ENCODE measurements at regions not wholly inside any gene's neighbourhood (a gene's known extent, or its start where the extent isn't known, plus 50 kb on each side); places are given as distances from the start of the nearest gene placed in this dataset.
"Not testable (repeated sequence)": the region's sequence is repeated elsewhere in the genome, so short reads cannot be mapped to it uniquely, and the experiment has no call there.

GRCh38 chr2:238713198-238713826, 134.6 kb upstream of the TWIST2 start:
- H3K4me1 ChIP-seq (ENCODE audit: control insufficient read depth, insufficient read depth, low read length), result no peaks in the 10 kb centered on the region
- WGBS (ENCODE audit: insufficient coverage, insufficient read length), result over 99% methylated on average over 6 of the region's 6 CpGs
- no peak for DNase-seq (ENCODE audit: low read depth, low spot score)
- H3K27ac ChIP-seq (ENCODE audit: low read length), result no peak overlapping the region
- H3K36me3 ChIP-seq (ENCODE audit: control insufficient read depth, insufficient read depth, low read length), result no peaks in the 10 kb centered on the region
- no peaks in the 10 kb centered on the region for H3K27me3 ChIP-seq (ENCODE audit: control insufficient read depth, insufficient read depth, low read length)
- no peak overlapping the region for H3K4me3 ChIP-seq (ENCODE audit: low read length)
- peaks cover 28% of the 10 kb centered on the region for H3K9me3 ChIP-seq (ENCODE audit: control insufficient read depth, insufficient read depth, low read length)

- Histone ChIP-seq H3K9me3 (ENCODE audit: control insufficient read depth, insufficient read depth, low read length) (peaks cover 28% of the 10 kb centered on the region), H3K4me1 (ENCODE audit: control insufficient read depth, insufficient read depth, low read length) (no peaks in the 10 kb centered on the region), H3K27me3 (ENCODE audit: control insufficient read depth, insufficient read depth, low read length) (no peaks in the 10 kb centered on the region), H3K36me3 (ENCODE audit: control insufficient read depth, insufficient read depth, low read length) (no peaks in the 10 kb centered on the region), H3K4me3 (ENCODE audit: low read length) (no peak overlapping the region), H3K27ac (ENCODE audit: low read length) (no peak overlapping the region)
- DNase-seq (ENCODE audit: low read depth, low spot score), result no peak
- WGBS (ENCODE audit: insufficient coverage, insufficient read length), result 100% methylated on average over 1 of the region's 9 CpGs
Measured at GRCh38 chr2:238714038-238714528, 133.8 kb upstream of the TWIST2 start.

- H3K27me3 ChIP-seq (ENCODE audit: control insufficient read depth, insufficient read depth, low read length), result no peaks in the 10 kb centered on the region
- no peaks in the 10 kb centered on the region for H3K36me3 ChIP-seq (ENCODE audit: control insufficient read depth, insufficient read depth, low read length)
- no peaks in the 10 kb centered on the region for H3K4me1 ChIP-seq (ENCODE audit: control insufficient read depth, insufficient read depth, low read length)
- no peak overlapping the region for H3K27ac ChIP-seq (ENCODE audit: low read length)
- no CpG with 5 or more reads among the region's 12 CpGs for WGBS (ENCODE audit: insufficient coverage, insufficient read length)
- no peak overlapping the region for H3K4me3 ChIP-seq (ENCODE audit: low read length)
- DNase-seq (ENCODE audit: low read depth, low spot score), result no peak
- H3K9me3 ChIP-seq (ENCODE audit: control insufficient read depth, insufficient read depth, low read length), result peaks cover 33% of the 10 kb centered on the region
Measured at GRCh38 chr2:238716171-238716570, 131.7 kb upstream of the TWIST2 start.

- WGBS (ENCODE audit: insufficient coverage, insufficient read length), result no CpG with 5 or more reads among the region's 17 CpGs
- no peaks in the 10 kb centered on the region for H3K36me3 ChIP-seq (ENCODE audit: control insufficient read depth, insufficient read depth, low read length)
- H3K27me3 ChIP-seq (ENCODE audit: control insufficient read depth, insufficient read depth, low read length), result no peaks in the 10 kb centered on the region
- H3K4me3 ChIP-seq (ENCODE audit: low read length), result no peak overlapping the region
- no peak overlapping the region for H3K27ac ChIP-seq (ENCODE audit: low read length)
- peaks cover 32% of the 10 kb centered on the region for H3K9me3 ChIP-seq (ENCODE audit: control insufficient read depth, insufficient read depth, low read length)
- no peaks in the 10 kb centered on the region for H3K4me1 ChIP-seq (ENCODE audit: control insufficient read depth, insufficient read depth, low read length)
- no peak for DNase-seq (ENCODE audit: low read depth, low spot score)
Measured at GRCh38 chr2:238716585-238716984, 131.3 kb upstream of the TWIST2 start.

GRCh38 chr2:238717084-238717483, 130.8 kb upstream of the TWIST2 start:
- Histone ChIP-seq H3K27me3 (ENCODE audit: control insufficient read depth, insufficient read depth, low read length) (no peaks in the 10 kb centered on the region), H3K9me3 (ENCODE audit: control insufficient read depth, insufficient read depth, low read length) (peaks cover 28% of the 10 kb centered on the region), H3K36me3 (ENCODE audit: control insufficient read depth, insufficient read depth, low read length) (no peaks in the 10 kb centered on the region), H3K4me3 (ENCODE audit: low read length) (no peak overlapping the region), H3K4me1 (ENCODE audit: control insufficient read depth, insufficient read depth, low read length) (no peaks in the 10 kb centered on the region), H3K27ac (ENCODE audit: low read length) (no peak overlapping the region)
- no CpG with 5 or more reads among the region's 9 CpGs for WGBS (ENCODE audit: insufficient coverage, insufficient read length)
- no peak for DNase-seq (ENCODE audit: low read depth, low spot score)

GRCh38 chr2:238719641-238720040, 128.2 kb upstream of the TWIST2 start:
- H3K4me3 ChIP-seq (ENCODE audit: low read length), result no peak overlapping the region
- H3K27ac ChIP-seq (ENCODE audit: low read length), result no peak overlapping the region
- WGBS (ENCODE audit: insufficient coverage, insufficient read length), result no CpG with 5 or more reads among the region's 10 CpGs
- H3K4me1 ChIP-seq (ENCODE audit: control insufficient read depth, insufficient read depth, low read length), result no peaks in the 10 kb centered on the region
- no peaks in the 10 kb centered on the region for H3K27me3 ChIP-seq (ENCODE audit: control insufficient read depth, insufficient read depth, low read length)
- peaks cover 15% of the 10 kb centered on the region for H3K9me3 ChIP-seq (ENCODE audit: control insufficient read depth, insufficient read depth, low read length)
- no peaks in the 10 kb centered on the region for H3K36me3 ChIP-seq (ENCODE audit: control insufficient read depth, insufficient read depth, low read length)
- no peak for DNase-seq (ENCODE audit: low read depth, low spot score)

GRCh38 chr2:238720232-238720672, 127.6 kb upstream of the TWIST2 start:
- no peak overlapping the region for H3K4me3 ChIP-seq (ENCODE audit: low read length)
- no peaks in the 10 kb centered on the region for H3K36me3 ChIP-seq (ENCODE audit: control insufficient read depth, insufficient read depth, low read length)
- H3K27ac ChIP-seq (ENCODE audit: low read length), result no peak overlapping the region
- no peaks in the 10 kb centered on the region for H3K4me1 ChIP-seq (ENCODE audit: control insufficient read depth, insufficient read depth, low read length)
- peaks cover 18% of the 10 kb centered on the region for H3K9me3 ChIP-seq (ENCODE audit: control insufficient read depth, insufficient read depth, low read length)
- WGBS (ENCODE audit: insufficient coverage, insufficient read length), result no CpG with 5 or more reads among the region's 15 CpGs
- no peaks in the 10 kb centered on the region for H3K27me3 ChIP-seq (ENCODE audit: control insufficient read depth, insufficient read depth, low read length)
- DNase-seq (ENCODE audit: low read depth, low spot score), result no peak

GRCh38 chr2:238722181-238722580, 125.7 kb upstream of the TWIST2 start:
- Histone ChIP-seq H3K4me3 (ENCODE audit: low read length) (no peak overlapping the region), H3K36me3 (ENCODE audit: control insufficient read depth, insufficient read depth, low read length) (no peaks in the 10 kb centered on the region), H3K9me3 (ENCODE audit: control insufficient read depth, insufficient read depth, low read length) (peaks cover 23% of the 10 kb centered on the region), H3K27me3 (ENCODE audit: control insufficient read depth, insufficient read depth, low read length) (no peaks in the 10 kb centered on the region), H3K4me1 (ENCODE audit: control insufficient read depth, insufficient read depth, low read length) (no peaks in the 10 kb centered on the region), H3K27ac (ENCODE audit: low read length) (no peak overlapping the region)
- no peak for DNase-seq (ENCODE audit: low read depth, low spot score)
- WGBS (ENCODE audit: insufficient coverage, insufficient read length), result no CpG with 5 or more reads among the region's 14 CpGs

GRCh38 chr2:238722883-238723282, 125.0 kb upstream of the TWIST2 start:
- H3K36me3 ChIP-seq (ENCODE audit: control insufficient read depth, insufficient read depth, low read length), result no peaks in the 10 kb centered on the region
- no CpG with 5 or more reads among the region's 33 CpGs for WGBS (ENCODE audit: insufficient coverage, insufficient read length)
- no peak overlapping the region for H3K27ac ChIP-seq (ENCODE audit: low read length)
- H3K4me1 ChIP-seq (ENCODE audit: control insufficient read depth, insufficient read depth, low read length), result no peaks in the 10 kb centered on the region
- no peak overlapping the region for H3K4me3 ChIP-seq (ENCODE audit: low read length)
- H3K27me3 ChIP-seq (ENCODE audit: control insufficient read depth, insufficient read depth, low read length), result no peaks in the 10 kb centered on the region
- DNase-seq (ENCODE audit: low read depth, low spot score), result no peak
- peaks cover 24% of the 10 kb centered on the region for H3K9me3 ChIP-seq (ENCODE audit: control insufficient read depth, insufficient read depth, low read length)

GRCh38 chr2:238723740-238724320, 124.1 kb upstream of the TWIST2 start:
- H3K27ac ChIP-seq (ENCODE audit: low read length); H3K27me3 ChIP-seq (ENCODE audit: control insufficient read depth, insufficient read depth, low read length); H3K36me3 ChIP-seq (ENCODE audit: control insufficient read depth, insufficient read depth, low read length); DNase-seq (ENCODE audit: low read depth, low spot score); H3K4me1 ChIP-seq (ENCODE audit: control insufficient read depth, insufficient read depth, low read length); H3K4me3 ChIP-seq (ENCODE audit: low read length): not testable (repeated sequence)
- peaks cover 26% of the 10 kb centered on the region for H3K9me3 ChIP-seq (ENCODE audit: control insufficient read depth, insufficient read depth, low read length)
- WGBS (ENCODE audit: insufficient coverage, insufficient read length), result no CpG with 5 or more reads among the region's 8 CpGs

GRCh38 chr2:238724728-238725127, 123.2 kb upstream of the TWIST2 start:
- Histone ChIP-seq H3K9me3 (ENCODE audit: control insufficient read depth, insufficient read depth, low read length) (peaks cover 29% of the 10 kb centered on the region), H3K36me3 (ENCODE audit: control insufficient read depth, insufficient read depth, low read length) (no peaks in the 10 kb centered on the region), H3K27ac (ENCODE audit: low read length) (no peak overlapping the region), H3K4me1 (ENCODE audit: control insufficient read depth, insufficient read depth, low read length) (no peaks in the 10 kb centered on the region), H3K4me3 (ENCODE audit: low read length) (no peak overlapping the region), H3K27me3 (ENCODE audit: control insufficient read depth, insufficient read depth, low read length) (no peaks in the 10 kb centered on the region)
- no peak for DNase-seq (ENCODE audit: low read depth, low spot score)
- WGBS (ENCODE audit: insufficient coverage, insufficient read length), result no CpG with 5 or more reads among the region's 8 CpGs
